Cardiac muscle cell (in vitro differentiated cells and primary cell): ENCODE measurements at regions not wholly inside any gene's neighbourhood (a gene's known extent, or its start where the extent isn't known, plus 50 kb on each side); places are given as distances from the start of the nearest gene placed in this dataset.

Experiments
- DNase-seq, 2 donors: peaks; one replicate each; pipeline versions ENCODE4 v3.0.0 to v3.0.0-alpha.2; 2010 to 2017; ENCODE audit warnings: low read depth in 1 of 2, low spot score in 1 of 2
- H3K27ac ChIP-seq: fragments of 200-600 bp; sonication (generic); 2 replicates; pipeline ENCODE4 v1.5.1; 2016
- H3K27me3 ChIP-seq: fragments of 200-600 bp; sonication (generic); 2 replicates; pipeline ENCODE4 v1.6.0; 2016; ENCODE audit warnings: control low read depth
- H3K36me3 ChIP-seq: fragments of 200-600 bp; sonication (generic); 2 replicates; pipeline ENCODE4 v1.5.1; 2016; ENCODE audit warnings: control low read depth
- H3K4me1 ChIP-seq: fragments of 200-600 bp; sonication (generic); 2 replicates; pipeline ENCODE4 v1.8.1; 2017; ENCODE audit warnings: low read depth, mild to moderate bottlenecking, mixed run types
- H3K4me3 ChIP-seq: fragments of 200-600 bp; sonication (generic); 2 replicates; pipeline ENCODE4 v1.5.1; 2016; ENCODE audit warnings: mild to moderate bottlenecking
- H3K9me3 ChIP-seq: fragments of 200-600 bp; sonication (generic); 2 replicates; pipeline ENCODE4 v1.5.1; 2017; ENCODE audit warnings: low read depth, mild to moderate bottlenecking, control low read depth
- TF ChIP-seq, protein P1 (sequence below): IDR thresholded peaks from 2 replicates; pipeline ENCODE4 v1.5.1; 2012; ENCODE audit warnings: low read depth, mild to moderate bottlenecking, low read length

DNA sequence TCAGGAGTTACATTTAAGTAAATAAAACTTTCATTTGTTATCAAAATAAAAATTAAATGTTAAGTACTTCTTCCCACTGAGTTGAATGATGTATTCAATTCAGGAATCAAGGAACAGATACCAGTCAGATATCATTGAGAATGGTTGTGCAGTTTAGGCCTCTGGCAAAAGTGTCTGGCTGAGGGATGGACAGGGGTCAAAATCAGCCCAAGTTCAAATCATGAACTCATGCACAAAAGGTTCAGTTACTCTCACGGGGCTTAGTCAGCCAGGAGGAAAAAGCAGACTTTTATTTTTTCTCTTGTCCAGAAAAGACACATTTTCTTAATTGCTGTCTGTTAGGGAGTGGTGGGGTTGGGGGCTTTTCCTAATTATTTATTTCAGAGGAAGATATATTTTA, 166.3 kb downstream of the RASSF9 start:
- Histone ChIP-seq H3K27me3 (no peaks in the 10 kb centered on the region), H3K4me3 (no peak overlapping the region), H3K36me3 (no peaks in the 10 kb centered on the region), H3K4me1 (no peaks in the 10 kb centered on the region), H3K27ac (no peak overlapping the region), H3K9me3 (no peaks in the 10 kb centered on the region)
- DNase-seq, result no peak
- TF ChIP-seq, protein P1, sequence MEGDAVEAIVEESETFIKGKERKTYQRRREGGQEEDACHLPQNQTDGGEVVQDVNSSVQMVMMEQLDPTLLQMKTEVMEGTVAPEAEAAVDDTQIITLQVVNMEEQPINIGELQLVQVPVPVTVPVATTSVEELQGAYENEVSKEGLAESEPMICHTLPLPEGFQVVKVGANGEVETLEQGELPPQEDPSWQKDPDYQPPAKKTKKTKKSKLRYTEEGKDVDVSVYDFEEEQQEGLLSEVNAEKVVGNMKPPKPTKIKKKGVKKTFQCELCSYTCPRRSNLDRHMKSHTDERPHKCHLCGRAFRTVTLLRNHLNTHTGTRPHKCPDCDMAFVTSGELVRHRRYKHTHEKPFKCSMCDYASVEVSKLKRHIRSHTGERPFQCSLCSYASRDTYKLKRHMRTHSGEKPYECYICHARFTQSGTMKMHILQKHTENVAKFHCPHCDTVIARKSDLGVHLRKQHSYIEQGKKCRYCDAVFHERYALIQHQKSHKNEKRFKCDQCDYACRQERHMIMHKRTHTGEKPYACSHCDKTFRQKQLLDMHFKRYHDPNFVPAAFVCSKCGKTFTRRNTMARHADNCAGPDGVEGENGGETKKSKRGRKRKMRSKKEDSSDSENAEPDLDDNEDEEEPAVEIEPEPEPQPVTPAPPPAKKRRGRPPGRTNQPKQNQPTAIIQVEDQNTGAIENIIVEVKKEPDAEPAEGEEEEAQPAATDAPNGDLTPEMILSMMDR, result no peak

DNA sequence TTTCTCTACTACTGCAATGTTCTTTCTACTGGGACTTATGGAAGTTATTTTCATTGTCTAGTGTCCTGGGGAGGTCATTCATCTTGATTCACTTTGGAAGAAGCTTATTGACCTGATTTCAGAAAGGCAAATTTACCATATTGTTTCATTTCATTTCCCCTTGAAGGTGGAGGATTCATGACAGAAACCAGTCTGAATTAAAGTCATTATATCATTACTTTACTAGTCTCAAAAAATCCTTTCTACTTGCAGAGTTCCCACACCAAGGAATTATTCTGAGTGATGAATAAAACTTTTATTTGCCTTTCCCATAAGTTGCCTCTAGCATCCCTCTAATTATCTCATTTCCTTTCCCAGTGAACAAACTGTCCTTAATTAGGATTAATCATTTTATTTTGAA, 163.8 kb downstream of the RASSF9 start:
- no peaks in the 10 kb centered on the region for H3K36me3 ChIP-seq
- DNase-seq, result no peak
- H3K27me3 ChIP-seq, result no peaks in the 10 kb centered on the region
- no peaks in the 10 kb centered on the region for H3K4me1 ChIP-seq
- H3K4me3 ChIP-seq, result no peak overlapping the region
- no peak overlapping the region for H3K27ac ChIP-seq
- no peaks in the 10 kb centered on the region for H3K9me3 ChIP-seq
- TF ChIP-seq, protein P1, result no peak

DNA sequence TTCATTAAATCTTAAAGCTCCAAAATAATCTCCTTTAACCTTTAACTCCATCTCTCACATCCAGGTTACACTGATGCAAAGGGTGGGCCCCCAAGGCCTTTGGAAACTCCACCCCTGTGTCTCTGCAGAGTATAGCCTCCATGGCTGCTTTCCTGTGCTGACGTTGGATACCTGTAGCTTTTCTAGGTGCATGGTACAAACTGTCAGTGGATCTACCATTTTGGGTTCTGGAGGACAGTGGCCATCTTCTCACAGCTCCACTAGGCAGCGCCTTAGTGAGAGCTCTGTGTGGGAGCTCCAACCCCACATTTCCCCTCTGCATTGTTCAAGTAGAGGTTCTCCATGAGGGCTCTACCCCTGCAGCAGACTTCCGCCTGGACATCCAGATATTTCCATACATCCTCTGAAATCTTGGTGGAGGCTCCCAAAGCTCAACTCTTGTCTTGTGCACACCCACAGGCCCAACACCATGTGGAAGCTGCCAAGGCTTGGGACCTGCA, 162.2 kb downstream of the RASSF9 start:
- TF ChIP-seq, protein P1, result no peak

DNA sequence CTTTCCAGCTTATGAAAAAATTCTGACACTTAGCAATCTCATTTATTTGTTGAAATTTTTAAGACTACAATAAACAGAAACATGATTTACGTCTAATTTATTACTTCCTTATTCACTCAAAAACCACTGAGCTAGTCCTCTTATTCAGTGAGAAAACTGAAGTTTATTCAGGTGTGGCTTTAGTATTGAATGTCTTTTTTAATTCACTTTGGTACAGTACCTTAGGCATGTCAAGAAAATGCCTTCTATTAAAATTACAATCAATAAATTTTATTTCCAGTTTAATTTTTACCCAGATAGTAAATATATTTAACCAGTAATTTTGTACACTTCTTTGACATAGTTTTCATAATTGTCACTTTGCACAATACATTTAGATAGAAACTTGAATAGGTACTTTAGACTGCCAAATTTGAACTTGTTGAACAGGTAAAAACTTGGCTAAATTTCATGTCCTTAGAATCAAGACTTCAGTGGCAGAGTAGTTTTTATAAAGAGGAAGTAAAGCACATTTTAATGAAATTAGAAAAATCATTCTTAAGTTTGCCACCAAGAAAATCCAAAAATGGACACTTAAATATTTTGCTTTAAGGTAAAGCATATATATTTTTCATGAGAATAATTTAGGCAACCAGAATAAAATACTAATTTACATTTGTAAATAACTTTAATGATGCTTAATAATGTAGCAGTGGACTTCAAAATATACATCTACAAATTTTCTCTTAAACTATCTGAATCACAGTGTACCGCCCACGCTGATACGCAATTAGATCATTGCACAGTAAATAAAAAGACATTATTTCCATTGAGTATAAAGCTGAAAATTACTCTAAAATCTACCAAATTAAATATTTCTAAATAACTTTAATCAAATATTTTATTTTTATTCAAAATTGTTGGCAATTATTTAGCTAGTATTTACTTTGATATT, 159.1 kb downstream of the RASSF9 start:
- TF ChIP-seq, protein P1, result no peak
- no peaks in the 10 kb centered on the region for H3K4me1 ChIP-seq
- no peaks in the 10 kb centered on the region for H3K36me3 ChIP-seq
- H3K4me3 ChIP-seq, result no peak overlapping the region
- H3K9me3 ChIP-seq, result no peaks in the 10 kb centered on the region
- no peak for DNase-seq
- no peak overlapping the region for H3K27ac ChIP-seq
- H3K27me3 ChIP-seq, result no peaks in the 10 kb centered on the region

More for the DNA sequence above, 162.2 kb downstream of the RASSF9 start:
- Histone ChIP-seq H3K36me3 (no peaks in the 10 kb centered on the region), H3K4me3 (no peak overlapping the region), H3K9me3 (no peaks in the 10 kb centered on the region), H3K27me3 (no peaks in the 10 kb centered on the region), H3K27ac (no peak overlapping the region), H3K4me1 (no peaks in the 10 kb centered on the region)
- DNase-seq, result no peak

DNA sequence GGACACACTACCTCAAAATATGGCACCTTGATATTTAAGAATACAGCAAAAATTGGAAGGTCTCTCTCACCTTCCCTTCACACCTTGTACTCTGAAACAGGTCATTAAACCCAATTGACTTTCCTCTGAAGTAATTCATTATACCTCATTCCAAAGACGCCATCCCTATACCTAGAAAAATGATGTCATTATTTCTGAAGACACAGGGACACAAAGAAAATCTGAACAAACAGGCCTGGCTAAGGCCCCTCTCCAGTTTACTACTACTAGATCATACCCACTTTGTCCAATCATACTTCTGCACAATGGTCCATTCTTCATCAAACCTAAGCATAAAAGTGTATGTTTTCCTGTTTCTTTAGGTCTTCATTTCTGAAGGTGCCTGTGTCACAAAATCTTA, 156.9 kb downstream of the RASSF9 start:
- no peak overlapping the region for H3K27ac ChIP-seq
- H3K27me3 ChIP-seq, result no peaks in the 10 kb centered on the region
- TF ChIP-seq, protein P1, result no peak
- H3K9me3 ChIP-seq, result no peaks in the 10 kb centered on the region
- H3K4me3 ChIP-seq, result no peak overlapping the region
- no peak for DNase-seq
- H3K4me1 ChIP-seq, result no peaks in the 10 kb centered on the region
- no peaks in the 10 kb centered on the region for H3K36me3 ChIP-seq
